HG02623 (cell line): ENCODE measurements at regions not wholly inside any gene's neighbourhood (a gene's known extent, or its start where the extent isn't known, plus 50 kb on each side); places are given as distances from the start of the nearest gene placed in this dataset.

Source experiments
- ATAC-seq: cut with Tn5 transposase; IDR thresholded peaks from one replicate; pipeline ENCODE4 v1.9.1; 2021; ENCODE audit warnings: moderate library complexity; ENCODE audit not compliant: unreplicated experiment

GRCh38 chr2:136582628-136583205, 182.6 kb upstream of the THSD7B start:
- ATAC-seq = no peak

- no peak for ATAC-seq
Observed at GRCh38 chr2:136572335-136572734, 193.0 kb upstream of the THSD7B start.

GRCh38 chr2:136557203-136557602, 208.1 kb upstream of the THSD7B start:
- ATAC-seq = no peak

- no peak for ATAC-seq
Observed at GRCh38 chr2:136550181-136550580, 215.2 kb upstream of the THSD7B start.

GRCh38 chr2:136539355-136539754, 226.0 kb upstream of the THSD7B start:
- ATAC-seq = no peak

- ATAC-seq = no peak
Observed at GRCh38 chr2:136538489-136538888, 226.9 kb upstream of the THSD7B start.

GRCh38 chr2:136534811-136535210, 230.5 kb upstream of the THSD7B start:
- no peak for ATAC-seq

GRCh38 chr2:136532171-136532570, 233.2 kb upstream of the THSD7B start:
- no peak for ATAC-seq

GRCh38 chr2:136531731-136532130, 233.6 kb upstream of the THSD7B start:
- no peak for ATAC-seq

GRCh38 chr2:136530146-136530545, 235.2 kb upstream of the THSD7B start:
- no peak for ATAC-seq

- ATAC-seq = no peak
Observed at GRCh38 chr2:136527560-136527959, 237.8 kb upstream of the THSD7B start.

- no peak for ATAC-seq
Observed at GRCh38 chr2:136522724-136523123, 242.6 kb upstream of the THSD7B start.

GRCh38 chr2:136517716-136518115, 247.6 kb upstream of the THSD7B start:
- ATAC-seq = no peak

GRCh38 chr2:136510244-136510643, 255.1 kb upstream of the THSD7B start:
- ATAC-seq = no peak

- no peak for ATAC-seq
Observed at GRCh38 chr2:136505462-136505861, 259.9 kb upstream of the THSD7B start.

GRCh38 chr2:136502660-136503059, 262.7 kb upstream of the THSD7B start:
- no peak for ATAC-seq

- ATAC-seq = no peak
Observed at GRCh38 chr2:136497709-136498108, 267.6 kb upstream of the THSD7B start.

GRCh38 chr2:136496966-136497365, 268.4 kb upstream of the THSD7B start:
- no peak for ATAC-seq

GRCh38 chr2:136495636-136496035, 269.7 kb upstream of the THSD7B start:
- no peak for ATAC-seq

- no peak for ATAC-seq
Observed at GRCh38 chr2:136492901-136493300, 272.4 kb upstream of the THSD7B start.

- ATAC-seq = no peak
Observed at GRCh38 chr2:136490100-136490499, 275.2 kb upstream of the THSD7B start.

- no peak for ATAC-seq
Observed at GRCh38 chr2:136487421-136487820, 277.9 kb upstream of the THSD7B start.

- peak; percentile 65 for ATAC-seq
Observed at GRCh38 chr2:136486115-136486514, 279.2 kb upstream of the THSD7B start.
